Breast epithelium (tissue), 3 donors: ENCODE measurements at regions not wholly inside any gene's neighbourhood (a gene's known extent, or its start where the extent isn't known, plus 50 kb on each side); places are given as distances from the start of the nearest gene placed in this dataset.

ENCODE experiments used
- POLR2A ChIP-seq: fragments of 450-650 bp; IDR thresholded peaks from one replicate; pipeline ENCODE4 v1.6.1; 2016; ENCODE audit warnings: antibody characterized with exemption, mild to moderate bottlenecking, moderate library complexity
- POLR2AphosphoS5 ChIP-seq, 3 donors: sonication (generic); formaldehyde crosslinking; IDR thresholded peaks; one replicate each; pipeline ENCODE4 v1.6.1; 2017; ENCODE audit warnings: antibody characterized with exemption in 3 of 3
- TF ChIP-seq, protein P1 (sequence below), 3 donors: fragments of 450-650 bp; IDR thresholded peaks; one replicate each; pipeline ENCODE4 v1.5.1; 2016 to 2017; ENCODE audit warnings: antibody characterized with exemption in 3 of 3, mild to moderate bottlenecking in 3 of 3, moderate library complexity in 3 of 3

GRCh38 chr20:5663396-5663795 is 52.6 kb upstream of the GPCPD1 start:
- no peak for TF ChIP-seq POLR2A
- TF ChIP-seq POLR2AphosphoS5 (IDR thresholded peaks at IDR 0.05): no peak
- TF ChIP-seq, protein P1, sequence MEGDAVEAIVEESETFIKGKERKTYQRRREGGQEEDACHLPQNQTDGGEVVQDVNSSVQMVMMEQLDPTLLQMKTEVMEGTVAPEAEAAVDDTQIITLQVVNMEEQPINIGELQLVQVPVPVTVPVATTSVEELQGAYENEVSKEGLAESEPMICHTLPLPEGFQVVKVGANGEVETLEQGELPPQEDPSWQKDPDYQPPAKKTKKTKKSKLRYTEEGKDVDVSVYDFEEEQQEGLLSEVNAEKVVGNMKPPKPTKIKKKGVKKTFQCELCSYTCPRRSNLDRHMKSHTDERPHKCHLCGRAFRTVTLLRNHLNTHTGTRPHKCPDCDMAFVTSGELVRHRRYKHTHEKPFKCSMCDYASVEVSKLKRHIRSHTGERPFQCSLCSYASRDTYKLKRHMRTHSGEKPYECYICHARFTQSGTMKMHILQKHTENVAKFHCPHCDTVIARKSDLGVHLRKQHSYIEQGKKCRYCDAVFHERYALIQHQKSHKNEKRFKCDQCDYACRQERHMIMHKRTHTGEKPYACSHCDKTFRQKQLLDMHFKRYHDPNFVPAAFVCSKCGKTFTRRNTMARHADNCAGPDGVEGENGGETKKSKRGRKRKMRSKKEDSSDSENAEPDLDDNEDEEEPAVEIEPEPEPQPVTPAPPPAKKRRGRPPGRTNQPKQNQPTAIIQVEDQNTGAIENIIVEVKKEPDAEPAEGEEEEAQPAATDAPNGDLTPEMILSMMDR (IDR thresholded peaks at IDR 0.05): no peak
